ENCODE measurements at regions not wholly inside any gene's neighbourhood (a gene's known extent, or its start where the extent isn't known, plus 50 kb on each side); places are given as distances from the start of the nearest gene placed in this dataset.

GRCh38 chr12:40551466-40551865 is 140.8 kb upstream of the CNTN1 start:
- H3F3A ChIP-seq (ENCODE audit: insufficient read depth) = no peaks in the 10 kb centered on the region
- WGBS, 2 experiments (ENCODE audit: low coverage in 1 of 2, low lambda C conversion rate in 2 of 2, missing lambda C conversion rate in 2 of 2) = 13 to 23% methylated on average over 1 of the region's 1 CpG

GRCh38 chr12:40552868-40553267 is 139.4 kb upstream of the CNTN1 start:
- no peaks in the 10 kb centered on the region for H3K9me2 ChIP-seq (ENCODE audit: insufficient read depth)

More at GRCh38 chr12:40551466-40551865, 140.8 kb upstream of the CNTN1 start:
- Histone ChIP-seq H3K4me2 (ENCODE audit: unreplicated experiment) (no peak overlapping the region), H3K36me3 (ENCODE audit: low read depth) (no peaks in the 10 kb centered on the region), H3K4me3 (no peak overlapping the region), H4K20me1 (ENCODE audit: insufficient read depth) (no peaks in the 10 kb centered on the region), H3K9me3 (ENCODE audit: low read depth) (no peaks in the 10 kb centered on the region), H3K4me1 (ENCODE audit: insufficient read depth) (no peaks in the 10 kb centered on the region), H3K9me2 (ENCODE audit: insufficient read depth) (no peaks in the 10 kb centered on the region), H2AFZ (no peak overlapping the region), H3K27ac (no peak overlapping the region), H3K9ac (no peak overlapping the region), H3K27me3 (replicated peaks; ENCODE audit: insufficient read depth) (no peaks in the 10 kb centered on the region), H3K79me2 (ENCODE audit: insufficient read depth) (no peaks in the 10 kb centered on the region)
- TF ChIP-seq EZH2phosphoT487 (IDR thresholded peaks at IDR 0.05; ENCODE audit: insufficient read depth, low read depth) = no peak
- no peak for TF ChIP-seq EZH2 (IDR thresholded peaks at IDR 0.05; ENCODE audit: insufficient read depth, poor library complexity, severe bottlenecking)
- DNase-seq = peak; percentile 7
- in situ Hi-C loops (cut with MboI) = loop anchor here (25.0 kb wide), 1 partner anchor 364 kb away; no protein-coding TSS in a partner anchor

DNA sequence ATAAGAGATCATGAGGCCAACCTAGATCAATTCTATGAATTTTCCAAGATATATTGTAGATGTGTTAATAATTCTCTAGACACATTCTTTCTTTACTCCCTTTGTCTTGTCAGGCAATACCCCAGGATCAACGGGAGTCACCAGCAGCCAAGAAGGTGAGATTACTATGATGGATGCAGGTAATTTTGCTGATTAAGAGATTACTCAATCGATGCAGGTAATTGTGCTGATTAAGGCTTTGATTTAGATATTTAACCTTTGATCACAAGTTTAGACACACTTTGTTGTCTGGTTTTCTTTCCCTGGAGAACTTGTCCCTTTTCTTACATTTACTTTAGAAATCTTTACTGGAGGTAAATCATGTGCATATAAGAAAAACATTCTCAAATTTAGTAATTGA is 134.3 kb upstream of the CNTN1 start:
- no peak for TF ChIP-seq EZH2 (IDR thresholded peaks at IDR 0.05; ENCODE audit: insufficient read depth, poor library complexity, severe bottlenecking)
- no peak for TF ChIP-seq EZH2phosphoT487 (IDR thresholded peaks at IDR 0.05; ENCODE audit: insufficient read depth, low read depth)
- DNase-seq = no peak
- no peak overlapping the region for H3K4me2 ChIP-seq (ENCODE audit: unreplicated experiment)
- H3F3A ChIP-seq (ENCODE audit: insufficient read depth) = no peaks in the 10 kb centered on the region
- no peaks in the 10 kb centered on the region for H3K27me3 ChIP-seq (replicated peaks; ENCODE audit: insufficient read depth)
- H3K4me1 ChIP-seq (ENCODE audit: insufficient read depth) = no peaks in the 10 kb centered on the region
- in situ Hi-C loops (cut with MboI) = loop anchor here (25.0 kb wide), 1 partner anchor 371 kb away; no protein-coding TSS in a partner anchor
- H3K79me2 ChIP-seq (ENCODE audit: insufficient read depth) = no peaks in the 10 kb centered on the region
- H3K4me3 ChIP-seq = no peak overlapping the region
- no peak overlapping the region for H3K27ac ChIP-seq
- no peak overlapping the region for H3K9ac ChIP-seq
- no peak overlapping the region for H2AFZ ChIP-seq
- no peaks in the 10 kb centered on the region for H3K9me3 ChIP-seq (ENCODE audit: low read depth)
- no peaks in the 10 kb centered on the region for H3K9me2 ChIP-seq (ENCODE audit: insufficient read depth)
- no peaks in the 10 kb centered on the region for H4K20me1 ChIP-seq (ENCODE audit: insufficient read depth)
- H3K36me3 ChIP-seq (ENCODE audit: low read depth) = no peaks in the 10 kb centered on the region
- WGBS, 2 experiments (ENCODE audit: low coverage in 1 of 2, low lambda C conversion rate in 2 of 2, missing lambda C conversion rate in 2 of 2) = 41 to 44% methylated on average over 2 of the region's 2 CpGs

More at GRCh38 chr12:40552868-40553267, 139.4 kb upstream of the CNTN1 start:
- Histone ChIP-seq H3K36me3 (ENCODE audit: low read depth) (no peaks in the 10 kb centered on the region), H3K27ac (no peak overlapping the region), H3F3A (ENCODE audit: insufficient read depth) (no peaks in the 10 kb centered on the region), H3K9me3 (ENCODE audit: low read depth) (no peaks in the 10 kb centered on the region), H2AFZ (no peak overlapping the region), H3K27me3 (replicated peaks; ENCODE audit: insufficient read depth) (no peaks in the 10 kb centered on the region), H3K4me3 (no peak overlapping the region), H3K9ac (no peak overlapping the region), H3K4me1 (ENCODE audit: insufficient read depth) (no peaks in the 10 kb centered on the region), H3K4me2 (ENCODE audit: unreplicated experiment) (no peak overlapping the region), H3K79me2 (ENCODE audit: insufficient read depth) (no peaks in the 10 kb centered on the region), H4K20me1 (ENCODE audit: insufficient read depth) (no peaks in the 10 kb centered on the region)
- TF ChIP-seq EZH2phosphoT487 (IDR thresholded peaks at IDR 0.05; ENCODE audit: insufficient read depth, low read depth) = no peak
- peak; percentile 7 for DNase-seq
- 62 to 76% methylated on average over 1 of the region's 1 CpG for WGBS, 2 experiments (ENCODE audit: low coverage in 1 of 2, low lambda C conversion rate in 2 of 2, missing lambda C conversion rate in 2 of 2)
- in situ Hi-C loops (cut with MboI) = loop anchor here (25.0 kb wide), 1 partner anchor 366 kb away; no protein-coding TSS in a partner anchor

GRCh38 chr12:40559865-40560264 is 132.4 kb upstream of the CNTN1 start:
- H3K36me3 ChIP-seq (ENCODE audit: low read depth) = no peaks in the 10 kb centered on the region
- H3K9me3 ChIP-seq (ENCODE audit: low read depth) = no peaks in the 10 kb centered on the region
- no peak overlapping the region for H3K4me2 ChIP-seq (ENCODE audit: unreplicated experiment)
- H3K9me2 ChIP-seq (ENCODE audit: insufficient read depth) = no peaks in the 10 kb centered on the region
- no peaks in the 10 kb centered on the region for H3K79me2 ChIP-seq (ENCODE audit: insufficient read depth)
- H3F3A ChIP-seq (ENCODE audit: insufficient read depth) = no peaks in the 10 kb centered on the region
- in situ Hi-C loops (cut with MboI) = loop anchor here (25.0 kb wide), 1 partner anchor 373 kb away; no protein-coding TSS in a partner anchor
- H3K27ac ChIP-seq = no peak overlapping the region
- no peaks in the 10 kb centered on the region for H4K20me1 ChIP-seq (ENCODE audit: insufficient read depth)
- no peak overlapping the region for H3K9ac ChIP-seq
- DNase-seq = no peak
- no peaks in the 10 kb centered on the region for H3K27me3 ChIP-seq (replicated peaks; ENCODE audit: insufficient read depth)
- no peaks in the 10 kb centered on the region for H3K4me1 ChIP-seq (ENCODE audit: insufficient read depth)
- no peak for TF ChIP-seq EZH2phosphoT487 (IDR thresholded peaks at IDR 0.05; ENCODE audit: insufficient read depth, low read depth)
- no peak for TF ChIP-seq EZH2 (IDR thresholded peaks at IDR 0.05; ENCODE audit: insufficient read depth, poor library complexity, severe bottlenecking)
- H3K4me3 ChIP-seq = no peak overlapping the region
- H2AFZ ChIP-seq = no peak overlapping the region

DNA sequence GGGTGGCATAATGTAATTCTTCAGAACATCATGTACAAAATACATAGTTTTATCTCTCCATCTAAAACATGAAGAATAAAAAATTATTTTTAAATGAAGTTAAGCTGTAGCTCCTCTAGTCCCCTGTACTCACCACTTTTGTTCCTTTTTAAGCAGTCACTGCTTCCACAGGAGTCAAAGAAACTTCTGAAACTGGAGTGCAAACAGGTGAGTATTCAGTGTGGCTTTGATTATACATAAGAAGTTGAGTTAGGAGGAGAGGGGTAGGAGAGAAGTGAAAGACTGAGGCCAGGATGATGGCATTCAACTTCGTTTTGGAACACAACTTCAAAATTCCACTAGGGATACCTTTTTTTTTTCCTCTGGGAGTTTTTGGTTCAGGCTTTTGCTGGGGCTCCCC is 131.4 kb upstream of the CNTN1 start:
- Histone ChIP-seq H3K9ac (no peak overlapping the region), H3K79me2 (ENCODE audit: insufficient read depth) (no peaks in the 10 kb centered on the region), H3K27ac (no peak overlapping the region), H3K36me3 (ENCODE audit: low read depth) (no peaks in the 10 kb centered on the region), H3K9me3 (ENCODE audit: low read depth) (no peaks in the 10 kb centered on the region), H4K20me1 (ENCODE audit: insufficient read depth) (no peaks in the 10 kb centered on the region), H2AFZ (no peak overlapping the region), H3K9me2 (ENCODE audit: insufficient read depth) (no peaks in the 10 kb centered on the region), H3K4me2 (ENCODE audit: unreplicated experiment) (no peak overlapping the region), H3K4me3 (no peak overlapping the region), H3F3A (ENCODE audit: insufficient read depth) (no peaks in the 10 kb centered on the region), H3K4me1 (ENCODE audit: insufficient read depth) (no peaks in the 10 kb centered on the region), H3K27me3 (replicated peaks; ENCODE audit: insufficient read depth) (no peaks in the 10 kb centered on the region)
- TF ChIP-seq EZH2phosphoT487 (IDR thresholded peaks at IDR 0.05; ENCODE audit: insufficient read depth, low read depth) = no peak
- TF ChIP-seq EZH2 (IDR thresholded peaks at IDR 0.05; ENCODE audit: insufficient read depth, poor library complexity, severe bottlenecking) = no peak
- DNase-seq = no peak
- in situ Hi-C loops (cut with MboI) = loop anchor here (25.0 kb wide), 1 partner anchor 374 kb away; no protein-coding TSS in a partner anchor
- 5% methylated on average over 1 of the region's 1 CpG for WGBS, 2 experiments (ENCODE audit: low coverage in 1 of 2, low lambda C conversion rate in 2 of 2, missing lambda C conversion rate in 2 of 2)
